ENCODE measurements at regions not wholly inside any gene's neighbourhood (a gene's known extent, or its start where the extent isn't known, plus 50 kb on each side); places are given as distances from the start of the nearest gene placed in this dataset.
A peak's percentile ranks its signal among the peaks of the same experiment; 100 is the strongest.
"Not testable (repeated sequence)": the region's sequence is repeated elsewhere in the genome, so short reads cannot be mapped to it uniquely, and the experiment has no call there.

DNA sequence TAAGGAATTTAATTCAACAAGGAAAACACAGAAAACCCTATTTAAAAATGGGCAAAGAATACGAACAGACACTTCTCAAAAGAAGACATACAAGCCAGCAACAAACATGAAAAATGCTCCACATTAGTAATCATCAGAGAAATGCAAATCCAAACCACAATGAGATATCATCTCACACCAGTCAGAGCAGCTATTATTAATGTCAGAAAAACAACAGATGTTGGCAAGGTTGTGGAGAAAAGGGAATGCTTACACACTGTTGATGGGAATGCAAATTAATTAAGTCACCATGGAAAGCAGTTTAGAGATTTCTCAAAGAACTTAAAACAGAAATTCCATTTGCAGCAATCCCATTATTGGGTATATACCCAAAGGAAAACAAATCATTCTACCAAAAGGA is 55.2 kb downstream of the GCC1 start:
- no peak for DNase-seq (ENCODE audit: low spot score)

DNA sequence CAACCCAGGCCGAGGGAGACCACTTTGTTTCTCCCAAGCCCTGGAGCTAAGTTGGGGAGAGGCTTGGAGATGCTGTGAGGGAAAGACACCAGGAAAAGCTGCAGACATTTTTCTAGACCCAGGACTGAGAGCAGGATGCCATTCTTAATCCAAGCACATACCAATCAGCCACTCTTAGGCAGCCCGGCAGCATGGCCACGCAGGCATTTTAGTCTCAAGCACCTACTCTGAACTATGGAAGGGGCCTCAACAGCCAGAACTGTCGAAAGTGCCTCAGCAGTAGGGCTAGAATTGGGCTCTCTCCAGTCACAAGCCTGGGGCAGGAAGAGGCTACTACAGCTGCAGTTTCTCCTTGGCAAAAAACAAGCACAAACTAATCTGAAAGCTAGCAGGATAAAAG is 57.8 kb downstream of the GCC1 start:
- DNase-seq (ENCODE audit: low spot score) = no peak

- no peak for DNase-seq (ENCODE audit: low spot score)
Measured at GRCh38 chr7:127525866-127526480, 59.4 kb downstream of the GCC1 start.

DNA sequence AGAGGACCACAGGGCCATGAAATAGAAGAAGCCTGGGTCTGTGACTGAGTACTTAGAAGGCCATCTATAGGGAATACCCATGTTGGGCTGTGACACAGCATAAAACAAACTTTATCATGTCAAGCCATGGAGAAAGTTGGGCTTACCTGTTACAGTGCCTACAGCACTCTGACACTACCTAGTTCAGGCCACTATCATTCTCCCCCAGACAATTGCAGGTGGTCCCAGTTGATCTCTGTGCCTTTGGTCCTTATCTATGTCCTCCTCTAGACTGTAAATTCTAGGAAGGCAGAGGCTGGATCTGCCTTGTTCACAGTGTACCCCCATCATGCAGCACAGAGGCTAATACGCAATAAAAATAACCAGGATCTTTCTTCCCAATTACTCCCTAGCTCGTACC is 69.1 kb downstream of the GCC1 start:
- DNase-seq (ENCODE audit: low spot score) = no peak

GRCh38 chr7:127514499-127514898 is 70.9 kb downstream of the GCC1 start:
- DNase-seq (ENCODE audit: low spot score) = peak; percentile 81

DNA sequence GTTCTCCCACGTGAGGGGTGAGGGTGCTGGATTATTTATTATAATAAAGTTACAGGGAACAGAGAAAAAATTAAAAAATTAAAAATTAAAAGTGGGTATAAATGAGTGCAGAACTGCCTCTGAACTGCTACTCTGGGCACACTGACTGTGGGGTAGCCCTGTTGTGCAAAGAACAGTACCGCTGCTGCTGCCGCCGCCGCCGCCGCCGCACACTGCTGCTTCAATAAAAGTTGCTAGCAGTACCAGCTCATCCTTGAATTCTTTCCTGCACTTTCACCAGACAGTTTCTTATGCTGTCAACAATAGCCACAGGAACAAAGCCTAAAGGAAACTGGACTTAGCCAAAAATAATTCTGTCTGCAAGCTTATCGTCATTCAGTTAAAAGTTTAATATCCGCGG is 72.1 kb downstream of the GCC1 start:
- no peak for DNase-seq (ENCODE audit: low spot score)

DNA sequence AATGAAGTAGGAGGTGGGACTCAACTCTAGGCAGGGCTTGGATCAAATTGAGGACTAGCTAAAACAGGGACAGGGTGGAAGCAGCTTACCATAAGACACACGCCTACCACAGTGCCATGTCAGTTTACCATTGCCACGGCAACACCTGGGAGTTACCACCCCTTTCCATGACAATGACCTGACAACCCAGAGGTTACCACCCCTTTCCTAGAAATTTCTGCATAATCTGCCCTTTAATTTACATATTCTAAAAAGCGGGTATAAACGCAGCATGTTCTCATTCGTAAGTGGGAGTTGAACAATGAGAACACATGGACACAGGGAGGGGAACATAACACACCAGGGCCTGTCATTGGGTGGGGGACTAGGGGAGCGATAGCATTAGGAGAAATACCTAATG is 72.7 kb downstream of the GCC1 start:
- no peak for DNase-seq (ENCODE audit: low spot score)

GRCh38 chr7:127504715-127505114 is 80.7 kb downstream of the GCC1 start:
- DNase-seq (ENCODE audit: low spot score) = peak; percentile 30

DNA sequence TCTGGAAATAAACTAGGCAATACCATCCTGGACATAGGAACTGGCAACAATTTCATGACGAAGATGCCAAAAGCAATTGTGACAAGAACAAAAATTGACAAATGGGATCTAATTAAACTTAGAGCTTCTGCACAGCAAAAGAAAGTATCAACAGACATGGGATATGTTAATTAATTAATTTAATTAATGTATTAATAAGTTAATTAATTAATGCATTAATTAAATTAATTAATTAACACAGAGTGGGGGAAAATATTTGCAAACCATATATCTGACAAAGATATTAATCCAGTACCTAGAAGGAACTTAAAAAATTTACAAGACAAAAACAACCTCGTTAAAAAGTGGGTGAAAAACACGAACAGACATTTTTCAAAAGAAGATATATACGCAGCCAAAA is 83.6 kb downstream of the GCC1 start:
- DNase-seq (ENCODE audit: low spot score) = no peak

GRCh38 chr7:127487381-127487780 is 94.9 kb upstream of the ZNF800 start:
- DNase-seq (ENCODE audit: low spot score) = no peak

GRCh38 chr7:127486654-127487053 is 94.1 kb upstream of the ZNF800 start:
- peak; percentile 75 for DNase-seq (ENCODE audit: low spot score)

DNA sequence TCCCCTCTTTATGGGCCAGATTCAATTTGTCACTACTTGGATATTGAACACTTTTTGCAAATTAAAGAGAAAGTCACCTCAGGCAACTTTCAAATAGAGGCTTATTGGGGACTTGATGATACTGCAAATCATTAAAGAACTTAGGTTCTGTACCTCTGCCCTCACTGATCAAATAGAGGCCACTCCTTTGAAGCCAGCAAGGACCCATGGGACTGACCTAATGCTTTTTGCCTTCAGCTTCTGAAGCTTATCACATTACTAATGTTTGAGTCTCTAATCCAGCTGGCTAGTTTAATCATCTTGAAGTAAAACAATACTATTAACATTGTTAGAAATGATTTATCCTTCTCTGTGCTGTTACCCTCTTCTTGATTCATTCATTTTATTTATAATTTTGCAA is 93.0 kb upstream of the ZNF800 start:
- DNase-seq (ENCODE audit: low spot score) = no peak

DNA sequence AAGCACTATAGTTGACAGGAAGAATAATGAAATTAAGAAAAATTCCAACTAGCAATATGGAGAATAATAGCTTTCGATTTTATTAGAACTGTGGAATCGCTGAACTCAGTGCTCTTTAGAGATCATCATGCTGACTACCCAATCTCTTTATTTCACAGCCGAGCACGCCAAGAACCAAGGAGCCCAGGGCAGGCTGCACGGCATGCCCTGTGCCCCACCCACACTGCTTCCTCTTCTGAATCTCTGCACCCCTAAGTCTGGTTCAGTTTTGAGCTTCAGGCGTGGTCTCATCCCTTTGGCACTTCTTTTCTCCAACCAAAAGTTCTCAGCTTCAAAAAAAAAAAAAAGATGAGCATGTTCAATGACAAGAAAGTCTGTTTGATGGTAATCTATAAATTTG is 92.4 kb upstream of the ZNF800 start:
- no peak for DNase-seq (ENCODE audit: low spot score)

DNA sequence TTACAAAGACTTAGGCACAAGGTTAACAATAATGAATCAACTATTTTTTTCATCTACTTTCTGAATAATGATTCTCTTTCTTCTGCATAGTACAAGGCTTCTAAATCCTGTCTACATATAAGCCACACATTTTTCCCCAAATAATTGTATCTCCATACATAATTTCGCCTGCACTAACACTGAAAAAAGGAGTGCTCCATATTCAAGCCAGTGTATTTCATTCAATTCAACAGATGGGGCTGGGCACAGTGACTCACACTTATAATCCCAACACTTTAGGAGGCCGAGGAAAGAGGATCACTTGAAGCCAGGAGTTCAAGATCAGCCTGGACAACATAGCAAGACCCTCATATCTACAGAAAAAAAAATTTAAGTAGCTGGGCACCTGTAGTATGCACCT is 86.0 kb upstream of the ZNF800 start:
- no peak for DNase-seq (ENCODE audit: low spot score)

- DNase-seq (ENCODE audit: low spot score) = peak; percentile 15
Measured at GRCh38 chr7:127478024-127478355, 85.5 kb upstream of the ZNF800 start.

- no peak for DNase-seq (ENCODE audit: low spot score)
Measured at GRCh38 chr7:127477295-127478023, 85.0 kb upstream of the ZNF800 start.

DNA sequence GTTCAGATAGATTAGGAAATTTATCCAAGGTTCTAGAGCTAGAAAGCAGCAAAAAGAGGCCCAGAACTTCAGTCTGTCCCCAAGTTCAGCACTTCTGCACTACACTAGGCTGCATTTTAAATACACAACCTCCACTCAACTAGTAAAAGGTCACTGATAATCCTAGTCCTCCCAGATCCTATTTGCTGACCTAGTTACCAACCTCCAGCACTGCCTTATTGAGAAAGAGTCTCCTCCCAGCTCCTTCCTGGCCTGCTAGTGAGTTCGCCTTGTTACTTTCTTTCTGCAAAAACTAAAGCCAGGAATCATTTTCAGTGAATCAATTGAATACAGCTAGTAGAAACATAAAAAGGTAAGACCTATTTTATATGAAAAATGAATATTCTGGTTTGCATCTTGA is 84.1 kb upstream of the ZNF800 start:
- no peak for DNase-seq (ENCODE audit: low spot score)

DNA sequence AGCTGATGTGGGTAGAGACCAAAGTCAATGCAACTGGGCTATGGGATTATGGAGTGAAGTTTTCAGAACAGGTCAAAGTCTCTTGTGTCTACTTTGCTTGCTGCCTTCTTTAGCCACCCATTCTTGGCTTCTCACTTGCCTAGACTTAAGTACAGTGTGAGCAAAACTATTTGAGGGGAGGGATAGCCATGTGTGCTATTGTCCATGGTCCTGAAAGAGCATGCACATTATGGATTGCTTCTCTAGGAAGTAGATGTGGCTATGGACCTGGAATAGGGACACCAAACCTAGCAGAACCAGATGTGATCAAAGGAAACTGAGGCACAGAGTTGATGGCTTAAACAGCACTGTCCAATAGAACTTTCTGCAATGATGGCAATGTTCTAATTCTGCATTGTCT is 81.9 kb upstream of the ZNF800 start:
- peak; percentile 48 for DNase-seq (ENCODE audit: low spot score)

DNA sequence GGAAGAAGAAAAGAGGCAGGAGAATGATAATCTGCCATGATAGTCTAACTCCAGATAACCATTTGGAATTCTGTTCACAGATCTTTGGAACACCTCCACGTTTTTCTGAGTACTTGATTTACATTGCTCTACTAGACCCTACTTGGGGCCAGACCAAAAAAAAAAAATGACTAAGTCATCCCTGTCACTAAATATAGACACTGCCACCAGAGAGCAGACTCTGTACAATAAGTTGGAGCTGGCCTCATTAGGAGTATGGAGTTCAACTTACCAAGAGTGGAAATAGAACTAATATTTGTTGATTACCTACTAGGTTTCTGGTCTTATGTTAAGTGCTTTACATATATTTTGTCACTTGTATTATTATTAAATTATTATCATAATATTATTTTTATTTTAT is 80.9 kb upstream of the ZNF800 start:
- peak; percentile 13 for DNase-seq (ENCODE audit: low spot score)

DNA sequence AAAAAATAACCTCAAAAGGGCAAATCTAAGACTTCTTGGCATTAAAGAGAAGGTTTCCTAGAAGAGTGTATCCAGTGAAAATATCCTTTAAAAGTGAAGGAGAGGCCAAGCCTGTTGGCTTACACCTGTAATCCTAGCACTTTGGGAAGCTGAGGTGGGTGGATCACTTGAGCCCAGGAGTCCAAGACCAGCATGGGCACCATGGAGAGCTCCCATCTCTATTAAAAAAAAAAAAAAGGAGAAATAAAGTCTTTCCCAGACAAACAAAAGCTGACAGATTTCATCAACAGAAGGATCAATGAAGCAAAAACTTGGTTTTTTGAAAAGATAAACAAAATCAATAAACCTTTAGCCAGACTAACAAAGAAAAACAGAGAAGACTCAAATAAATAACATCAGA is 67.6 kb upstream of the ZNF800 start:
- no peak for DNase-seq (ENCODE audit: low spot score)

DNA sequence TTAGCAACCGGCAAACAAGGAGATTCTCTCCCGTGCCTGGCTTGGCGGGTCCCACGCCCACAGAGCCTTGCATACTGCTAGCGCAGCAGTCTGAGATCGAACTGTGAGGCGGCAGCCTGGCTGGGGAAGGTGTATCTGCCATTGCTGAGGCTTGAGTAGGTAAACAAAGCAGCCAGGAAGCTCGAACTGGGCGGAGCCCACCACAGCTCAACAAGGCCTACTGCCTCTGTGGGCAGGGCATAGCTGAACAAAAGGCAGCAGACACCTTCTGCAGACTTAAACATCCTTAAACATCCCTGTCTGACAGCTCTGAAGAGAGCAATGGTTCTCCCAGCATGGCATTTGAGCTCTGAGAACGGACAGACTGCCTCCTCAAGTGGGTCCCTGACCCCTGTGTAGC is 58.8 kb upstream of the ZNF800 start:
- not testable (repeated sequence) for DNase-seq (ENCODE audit: low spot score)

- DNase-seq (ENCODE audit: low spot score) = no peak
Measured at GRCh38 chr7:127448566-127448965, 56.1 kb upstream of the ZNF800 start.

- DNase-seq (ENCODE audit: low spot score) = peak; percentile 70
Measured at GRCh38 chr7:127447326-127447945, 54.9 kb upstream of the ZNF800 start.

- no peak for DNase-seq (ENCODE audit: low spot score)
Measured at GRCh38 chr7:127446842-127447241, 54.3 kb upstream of the ZNF800 start.

Measured in RKO (cell line).